ENCODE measurements at regions not wholly inside any gene's neighbourhood (a gene's known extent, or its start where the extent isn't known, plus 50 kb on each side); places are given as distances from the start of the nearest gene placed in this dataset.
"Not testable (repeated sequence)": the region's sequence is repeated elsewhere in the genome, so short reads cannot be mapped to it uniquely, and the experiment has no call there.

DNA sequence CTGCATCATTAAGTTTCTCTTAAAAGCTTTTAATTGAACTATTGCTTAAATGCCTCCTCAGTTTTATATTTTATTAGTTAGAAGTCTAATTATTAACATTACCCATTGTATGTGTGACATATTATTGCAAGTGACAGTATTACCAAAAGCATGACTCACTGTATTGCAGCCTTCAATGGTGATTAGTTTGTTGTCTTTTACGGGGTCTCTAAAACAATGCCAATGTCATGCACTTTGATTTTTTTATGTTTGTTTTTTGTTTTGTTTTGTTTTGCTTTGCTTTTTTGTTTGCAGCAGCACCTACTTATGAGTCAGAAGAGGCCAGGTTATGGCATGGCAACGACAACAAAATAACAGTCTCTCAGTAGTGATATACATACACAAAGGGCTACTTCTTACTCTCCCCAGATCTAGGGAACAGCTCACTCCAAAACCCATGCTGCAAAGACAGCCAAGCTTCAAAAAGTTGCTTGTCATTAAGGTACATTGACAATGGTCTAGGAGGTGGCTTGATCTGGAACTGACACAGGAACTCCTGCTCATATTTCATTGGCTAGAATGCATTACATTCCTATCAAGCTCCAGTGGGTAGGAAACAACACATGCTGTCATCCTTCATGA lies 293.7 kb upstream of the POM121L12 start:
- peaks cover 23% of the 10 kb centered on the region for H3K9me3 Mint-ChIP-seq (ENCODE audit: low read depth, unreplicated experiment)
- intact Hi-C loops (cut with micrococcal nuclease; ENCODE audit: unreplicated experiment), result no loop called here
- H3K27me3 Mint-ChIP-seq (ENCODE audit: unreplicated experiment), result no peaks in the 10 kb centered on the region
- no peaks in the 10 kb centered on the region for H3K36me3 Mint-ChIP-seq (ENCODE audit: insufficient read depth, unreplicated experiment)
- CTCF ChIA-PET, result no interaction called here
- H3K4me1 Mint-ChIP-seq (ENCODE audit: low read depth, unreplicated experiment), result no peaks in the 10 kb centered on the region
- BruUV-seq (replicated peaks), result no TSS peak
- no peak overlapping the region for H3K4me3 Mint-ChIP-seq (ENCODE audit: low read depth, unreplicated experiment)
- TF ChIP-seq, protein P1, sequence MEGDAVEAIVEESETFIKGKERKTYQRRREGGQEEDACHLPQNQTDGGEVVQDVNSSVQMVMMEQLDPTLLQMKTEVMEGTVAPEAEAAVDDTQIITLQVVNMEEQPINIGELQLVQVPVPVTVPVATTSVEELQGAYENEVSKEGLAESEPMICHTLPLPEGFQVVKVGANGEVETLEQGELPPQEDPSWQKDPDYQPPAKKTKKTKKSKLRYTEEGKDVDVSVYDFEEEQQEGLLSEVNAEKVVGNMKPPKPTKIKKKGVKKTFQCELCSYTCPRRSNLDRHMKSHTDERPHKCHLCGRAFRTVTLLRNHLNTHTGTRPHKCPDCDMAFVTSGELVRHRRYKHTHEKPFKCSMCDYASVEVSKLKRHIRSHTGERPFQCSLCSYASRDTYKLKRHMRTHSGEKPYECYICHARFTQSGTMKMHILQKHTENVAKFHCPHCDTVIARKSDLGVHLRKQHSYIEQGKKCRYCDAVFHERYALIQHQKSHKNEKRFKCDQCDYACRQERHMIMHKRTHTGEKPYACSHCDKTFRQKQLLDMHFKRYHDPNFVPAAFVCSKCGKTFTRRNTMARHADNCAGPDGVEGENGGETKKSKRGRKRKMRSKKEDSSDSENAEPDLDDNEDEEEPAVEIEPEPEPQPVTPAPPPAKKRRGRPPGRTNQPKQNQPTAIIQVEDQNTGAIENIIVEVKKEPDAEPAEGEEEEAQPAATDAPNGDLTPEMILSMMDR (IDR thresholded peaks at IDR 0.05; ENCODE audit: unreplicated experiment), result no peak
- no peak overlapping the region for H3K27ac Mint-ChIP-seq (ENCODE audit: unreplicated experiment)
- DNase-seq, result no peak

DNA sequence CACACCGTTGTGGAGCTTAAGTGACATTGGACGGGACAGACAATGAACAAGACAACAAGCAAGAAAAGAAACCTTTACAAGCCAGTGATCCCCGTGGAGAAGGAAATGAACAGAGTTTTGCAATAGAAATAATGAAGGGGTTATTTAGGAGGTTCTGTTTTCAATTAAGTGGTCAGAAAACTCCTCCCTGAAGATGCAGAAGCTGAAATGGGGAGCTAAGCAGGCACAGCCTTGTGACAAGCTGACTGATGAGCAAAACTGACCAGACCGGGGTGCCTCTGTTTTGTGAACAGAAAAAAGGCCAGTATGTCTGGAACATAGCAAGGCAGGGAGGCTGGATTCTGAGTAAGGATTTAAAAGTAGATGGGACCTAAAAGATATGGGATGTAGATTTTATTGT lies 299.8 kb upstream of the POM121L12 start:
- TF ChIP-seq, protein P1 (IDR thresholded peaks at IDR 0.05; ENCODE audit: unreplicated experiment), result no peak
- no peaks in the 10 kb centered on the region for H3K27me3 Mint-ChIP-seq (ENCODE audit: unreplicated experiment)
- H3K27ac Mint-ChIP-seq (ENCODE audit: unreplicated experiment), result no peak overlapping the region
- peaks cover 28% of the 10 kb centered on the region for H3K9me3 Mint-ChIP-seq (ENCODE audit: low read depth, unreplicated experiment)
- no peaks in the 10 kb centered on the region for H3K36me3 Mint-ChIP-seq (ENCODE audit: insufficient read depth, unreplicated experiment)
- no peak for DNase-seq
- H3K4me3 Mint-ChIP-seq (ENCODE audit: low read depth, unreplicated experiment), result no peak overlapping the region
- intact Hi-C loops (cut with micrococcal nuclease; ENCODE audit: unreplicated experiment), result no loop called here
- no TSS peak for BruUV-seq (replicated peaks)
- no peaks in the 10 kb centered on the region for H3K4me1 Mint-ChIP-seq (ENCODE audit: low read depth, unreplicated experiment)
- CTCF ChIA-PET, result no interaction called here

DNA sequence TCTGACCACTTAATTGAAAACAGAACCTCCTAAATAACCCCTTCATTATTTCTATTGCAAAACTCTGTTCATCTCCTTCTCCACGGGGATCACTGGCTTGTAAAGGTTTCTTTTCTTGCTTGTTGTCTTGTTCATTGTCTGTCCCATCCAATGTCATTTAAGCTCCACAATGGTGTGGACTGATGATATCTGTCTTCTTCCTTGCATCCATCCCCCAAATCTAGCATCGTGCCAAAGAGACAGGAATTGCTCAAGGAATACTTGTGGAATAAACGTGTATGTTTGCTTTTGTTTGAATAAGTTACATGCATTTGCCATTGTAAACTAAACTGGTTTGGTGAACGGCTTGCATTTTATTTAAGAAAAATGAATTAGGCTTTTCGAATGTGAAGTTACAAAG lies 306.8 kb upstream of the POM121L12 start:
- H3K27me3 Mint-ChIP-seq (ENCODE audit: unreplicated experiment); intact Hi-C loops (cut with micrococcal nuclease; ENCODE audit: unreplicated experiment); H3K4me3 Mint-ChIP-seq (ENCODE audit: low read depth, unreplicated experiment); DNase-seq; H3K36me3 Mint-ChIP-seq (ENCODE audit: insufficient read depth, unreplicated experiment); BruUV-seq (replicated peaks); H3K4me1 Mint-ChIP-seq (ENCODE audit: low read depth, unreplicated experiment); H3K27ac Mint-ChIP-seq (ENCODE audit: unreplicated experiment): not testable (repeated sequence)
- peaks cover 21% of the 10 kb centered on the region for H3K9me3 Mint-ChIP-seq (ENCODE audit: low read depth, unreplicated experiment)
- CTCF ChIA-PET, result interaction anchor here (0.6 kb wide), 1 partner anchor 907 kb away, joined by 3 read pairs; no protein-coding TSS in a partner anchor

DNA sequence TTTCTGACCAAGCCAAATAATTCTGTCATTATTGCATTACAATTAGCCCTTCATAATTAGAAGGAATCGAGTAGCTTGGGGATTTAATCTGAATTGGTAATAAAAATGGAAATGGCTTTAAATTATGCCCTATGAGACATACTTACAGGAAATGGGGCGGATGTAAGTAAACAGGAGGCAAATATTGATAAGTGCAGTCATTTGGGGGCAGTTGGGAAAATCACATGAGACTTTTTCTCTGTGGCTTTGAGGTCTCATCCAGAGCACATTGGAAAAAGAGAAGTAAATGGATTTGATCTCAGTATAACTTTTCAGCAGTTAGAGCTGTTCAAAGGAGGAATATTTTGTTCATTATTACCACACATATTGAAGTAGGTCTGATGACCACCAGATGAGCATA lies 307.8 kb upstream of the POM121L12 start:
- Mint-ChIP-seq H3K27me3 (ENCODE audit: unreplicated experiment) (no peaks in the 10 kb centered on the region), H3K27ac (ENCODE audit: unreplicated experiment) (no peak overlapping the region), H3K4me3 (ENCODE audit: low read depth, unreplicated experiment) (no peak overlapping the region), H3K36me3 (ENCODE audit: insufficient read depth, unreplicated experiment) (no peaks in the 10 kb centered on the region), H3K4me1 (ENCODE audit: low read depth, unreplicated experiment) (no peaks in the 10 kb centered on the region), H3K9me3 (ENCODE audit: low read depth, unreplicated experiment) (peaks cover 27% of the 10 kb centered on the region)
- no TSS peak for BruUV-seq (replicated peaks)
- no peak for DNase-seq
- intact Hi-C loops (cut with micrococcal nuclease; ENCODE audit: unreplicated experiment), result no loop called here
- TF ChIP-seq, protein P1 (IDR thresholded peaks at IDR 0.05; ENCODE audit: unreplicated experiment), result no peak
- CTCF ChIA-PET, result no interaction called here

DNA sequence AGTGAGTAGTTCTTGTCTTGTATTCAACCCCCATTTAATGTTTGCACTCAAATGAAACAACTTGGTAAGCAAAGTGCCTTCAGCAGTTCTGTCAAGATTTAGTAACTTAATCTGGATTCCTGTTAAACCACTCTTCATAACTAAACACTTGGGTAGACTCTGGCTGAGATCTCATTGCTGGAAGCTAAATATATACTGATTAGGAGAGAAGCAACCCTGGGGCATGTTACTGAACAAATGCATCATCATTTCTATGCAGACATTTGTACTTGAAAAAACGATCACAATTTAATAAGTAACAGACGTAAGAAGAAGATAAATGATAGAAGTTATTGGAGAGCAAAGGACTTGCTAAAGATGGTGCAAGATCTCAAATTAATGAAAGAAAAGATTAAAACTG lies 308.4 kb upstream of the POM121L12 start:
- CTCF ChIA-PET, result no interaction called here
- Mint-ChIP-seq H3K36me3 (ENCODE audit: insufficient read depth, unreplicated experiment) (no peaks in the 10 kb centered on the region), H3K27me3 (ENCODE audit: unreplicated experiment) (no peaks in the 10 kb centered on the region), H3K9me3 (ENCODE audit: low read depth, unreplicated experiment) (peaks cover 27% of the 10 kb centered on the region), H3K4me1 (ENCODE audit: low read depth, unreplicated experiment) (no peaks in the 10 kb centered on the region), H3K27ac (ENCODE audit: unreplicated experiment) (no peak overlapping the region), H3K4me3 (ENCODE audit: low read depth, unreplicated experiment) (no peak overlapping the region)
- no TSS peak for BruUV-seq (replicated peaks)
- intact Hi-C loops (cut with micrococcal nuclease; ENCODE audit: unreplicated experiment), result no loop called here
- no peak for DNase-seq
- TF ChIP-seq, protein P1 (IDR thresholded peaks at IDR 0.05; ENCODE audit: unreplicated experiment), result no peak

All from Calu3 (cell line).